ENCODE measurements at regions not wholly inside any gene's neighbourhood (a gene's known extent, or its start where the extent isn't known, plus 50 kb on each side); places are given as distances from the start of the nearest gene placed in this dataset.

DNA sequence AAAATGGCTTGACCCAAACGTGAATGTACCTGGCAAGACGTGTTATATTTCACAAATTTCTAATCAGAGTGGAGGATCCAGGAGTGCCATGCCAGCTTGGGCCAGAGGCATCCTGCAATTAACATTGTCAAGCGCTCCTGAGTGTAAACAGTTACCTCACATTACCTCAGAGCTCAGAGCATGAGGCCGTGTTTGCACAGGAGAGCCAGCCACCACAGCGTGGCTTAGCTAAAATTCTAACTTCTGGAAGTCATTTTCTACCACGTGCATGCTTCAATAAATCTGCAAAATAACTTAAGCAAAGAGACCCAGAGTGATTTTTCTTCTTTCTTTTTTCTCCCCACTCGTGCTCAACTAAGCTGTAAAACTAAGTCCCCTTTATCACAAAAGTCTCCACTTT is 769.0 kb downstream of the KCNJ2 start:
- Histone ChIP-seq H3K9me2 (replicated peaks; ENCODE audit: insufficient read depth, low read length) (no peaks in the 10 kb centered on the region), H3K4me3 (ENCODE audit: insufficient read depth, low read length, poor library complexity, severe bottlenecking) (no peak overlapping the region), H3K4me2 (ENCODE audit: low read depth, low read length, poor library complexity, severe bottlenecking) (no peak overlapping the region), H4K20me1 (ENCODE audit: low read depth, low read length) (no peaks in the 10 kb centered on the region), H3K27ac (ENCODE audit: low read depth, low read length) (no peak overlapping the region), H3F3A (ENCODE audit: insufficient read depth) (no peaks in the 10 kb centered on the region), H3K9ac (ENCODE audit: low read length) (no peak overlapping the region), H2AFZ (ENCODE audit: low read depth, low read length, severe bottlenecking) (no peak overlapping the region), H3K79me2 (ENCODE audit: insufficient read depth, low read length) (no peaks in the 10 kb centered on the region), H3K9me3 (ENCODE audit: insufficient read depth, low read length) (no peaks in the 10 kb centered on the region), H3K27me3 (ENCODE audit: low read length) (no peaks in the 10 kb centered on the region), H3K36me3 (ENCODE audit: low read length) (no peaks in the 10 kb centered on the region)
- TF ChIP-seq EZH2phosphoT487 (conservative IDR thresholded peaks at IDR 0.05; ENCODE audit: low read length) = no peak
- TF ChIP-seq, protein P1, sequence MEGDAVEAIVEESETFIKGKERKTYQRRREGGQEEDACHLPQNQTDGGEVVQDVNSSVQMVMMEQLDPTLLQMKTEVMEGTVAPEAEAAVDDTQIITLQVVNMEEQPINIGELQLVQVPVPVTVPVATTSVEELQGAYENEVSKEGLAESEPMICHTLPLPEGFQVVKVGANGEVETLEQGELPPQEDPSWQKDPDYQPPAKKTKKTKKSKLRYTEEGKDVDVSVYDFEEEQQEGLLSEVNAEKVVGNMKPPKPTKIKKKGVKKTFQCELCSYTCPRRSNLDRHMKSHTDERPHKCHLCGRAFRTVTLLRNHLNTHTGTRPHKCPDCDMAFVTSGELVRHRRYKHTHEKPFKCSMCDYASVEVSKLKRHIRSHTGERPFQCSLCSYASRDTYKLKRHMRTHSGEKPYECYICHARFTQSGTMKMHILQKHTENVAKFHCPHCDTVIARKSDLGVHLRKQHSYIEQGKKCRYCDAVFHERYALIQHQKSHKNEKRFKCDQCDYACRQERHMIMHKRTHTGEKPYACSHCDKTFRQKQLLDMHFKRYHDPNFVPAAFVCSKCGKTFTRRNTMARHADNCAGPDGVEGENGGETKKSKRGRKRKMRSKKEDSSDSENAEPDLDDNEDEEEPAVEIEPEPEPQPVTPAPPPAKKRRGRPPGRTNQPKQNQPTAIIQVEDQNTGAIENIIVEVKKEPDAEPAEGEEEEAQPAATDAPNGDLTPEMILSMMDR (IDR thresholded peaks at IDR 0.05; ENCODE audit: insufficient read depth, low read length, poor library complexity, severe bottlenecking) = no peak

DNA sequence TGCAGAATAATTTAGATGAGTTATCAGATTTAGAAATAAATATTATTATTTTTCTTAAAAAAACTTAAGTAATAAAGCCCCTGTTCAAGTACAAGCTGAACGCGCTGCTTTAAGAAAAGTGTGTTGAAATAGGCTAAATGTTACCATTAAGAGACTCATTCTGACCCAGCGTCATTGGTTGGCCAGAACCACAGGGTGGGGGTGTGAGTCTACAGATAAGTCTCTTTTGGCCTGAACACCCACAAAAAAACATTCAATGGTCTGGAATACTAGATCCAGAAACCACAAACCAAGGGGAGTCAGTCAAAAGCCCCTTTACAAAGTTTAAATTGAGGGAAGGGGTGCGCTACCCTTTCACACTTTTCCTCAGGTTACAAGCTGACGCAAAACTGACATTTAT is 776.1 kb downstream of the KCNJ2 start:
- no peak overlapping the region for H3K9ac ChIP-seq (ENCODE audit: low read length)
- no peaks in the 10 kb centered on the region for H4K20me1 ChIP-seq (ENCODE audit: low read depth, low read length)
- H3K79me2 ChIP-seq (ENCODE audit: insufficient read depth, low read length) = no peaks in the 10 kb centered on the region
- H3K4me3 ChIP-seq (ENCODE audit: insufficient read depth, low read length, poor library complexity, severe bottlenecking) = no peak overlapping the region
- no peaks in the 10 kb centered on the region for H3K36me3 ChIP-seq (ENCODE audit: low read length)
- no peaks in the 10 kb centered on the region for H3K9me3 ChIP-seq (ENCODE audit: insufficient read depth, low read length)
- TF ChIP-seq, protein P1 (IDR thresholded peaks at IDR 0.05; ENCODE audit: insufficient read depth, low read length, poor library complexity, severe bottlenecking) = no peak
- TF ChIP-seq EZH2phosphoT487 (conservative IDR thresholded peaks at IDR 0.05; ENCODE audit: low read length) = no peak
- no peaks in the 10 kb centered on the region for H3F3A ChIP-seq (ENCODE audit: insufficient read depth)
- no peak overlapping the region for H2AFZ ChIP-seq (ENCODE audit: low read depth, low read length, severe bottlenecking)
- H3K27me3 ChIP-seq (ENCODE audit: low read length) = no peaks in the 10 kb centered on the region
- no peak overlapping the region for H3K27ac ChIP-seq (ENCODE audit: low read depth, low read length)
- no peaks in the 10 kb centered on the region for H3K9me2 ChIP-seq (replicated peaks; ENCODE audit: insufficient read depth, low read length)
- H3K4me2 ChIP-seq (ENCODE audit: low read depth, low read length, poor library complexity, severe bottlenecking) = no peak overlapping the region

GRCh38 chr17:70947215-70947614 is 777.9 kb downstream of the KCNJ2 start:
- Histone ChIP-seq H3K36me3 (ENCODE audit: low read length) (no peaks in the 10 kb centered on the region), H3K27ac (ENCODE audit: low read depth, low read length) (no peak overlapping the region), H3K9me3 (ENCODE audit: insufficient read depth, low read length) (no peaks in the 10 kb centered on the region), H3K79me2 (ENCODE audit: insufficient read depth, low read length) (no peaks in the 10 kb centered on the region), H4K20me1 (ENCODE audit: low read depth, low read length) (no peaks in the 10 kb centered on the region), H3K27me3 (ENCODE audit: low read length) (no peaks in the 10 kb centered on the region), H3K4me2 (ENCODE audit: low read depth, low read length, poor library complexity, severe bottlenecking) (no peak overlapping the region), H3K9me2 (replicated peaks; ENCODE audit: insufficient read depth, low read length) (no peaks in the 10 kb centered on the region), H3F3A (ENCODE audit: insufficient read depth) (no peaks in the 10 kb centered on the region), H3K4me3 (ENCODE audit: insufficient read depth, low read length, poor library complexity, severe bottlenecking) (no peak overlapping the region), H3K9ac (ENCODE audit: low read length) (no peak overlapping the region), H2AFZ (ENCODE audit: low read depth, low read length, severe bottlenecking) (no peak overlapping the region)
- TF ChIP-seq, protein P1 (IDR thresholded peaks at IDR 0.05; ENCODE audit: insufficient read depth, low read length, poor library complexity, severe bottlenecking) = no peak
- TF ChIP-seq EZH2phosphoT487 (conservative IDR thresholded peaks at IDR 0.05; ENCODE audit: low read length) = no peak
